Fibroblast of skin of abdomen (primary cell): ENCODE measurements at regions not wholly inside any gene's neighbourhood (a gene's known extent, or its start where the extent isn't known, plus 50 kb on each side); places are given as distances from the start of the nearest gene placed in this dataset.

Source experiments
- DNase-seq: peaks from one replicate; pipeline ENCODE4 v3.0.0-alpha.2; 2013

DNA sequence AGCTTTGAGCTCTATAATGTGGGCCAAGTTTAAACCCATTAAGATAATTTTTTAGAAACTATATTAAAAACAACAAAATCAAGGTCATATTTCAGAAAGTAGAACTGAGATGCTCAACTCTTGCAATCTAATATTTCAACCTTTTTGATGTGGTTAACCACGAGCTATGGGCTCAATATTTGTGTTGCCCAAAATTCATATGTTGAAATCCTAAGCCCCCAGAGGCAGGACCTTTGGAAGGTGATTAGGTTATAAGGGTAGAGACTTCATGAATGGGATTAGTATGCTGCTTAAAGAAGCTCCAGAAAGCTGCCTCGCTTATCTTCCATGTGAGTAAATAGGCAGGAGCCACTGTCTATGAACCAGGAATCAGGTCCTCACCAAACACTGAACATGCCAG is 284.4 kb downstream of the CRPPA start:
- no peak for DNase-seq

GRCh38 chr7:16135658-16136057 is 285.7 kb downstream of the CRPPA start:
- DNase-seq = peak; percentile 76

DNA sequence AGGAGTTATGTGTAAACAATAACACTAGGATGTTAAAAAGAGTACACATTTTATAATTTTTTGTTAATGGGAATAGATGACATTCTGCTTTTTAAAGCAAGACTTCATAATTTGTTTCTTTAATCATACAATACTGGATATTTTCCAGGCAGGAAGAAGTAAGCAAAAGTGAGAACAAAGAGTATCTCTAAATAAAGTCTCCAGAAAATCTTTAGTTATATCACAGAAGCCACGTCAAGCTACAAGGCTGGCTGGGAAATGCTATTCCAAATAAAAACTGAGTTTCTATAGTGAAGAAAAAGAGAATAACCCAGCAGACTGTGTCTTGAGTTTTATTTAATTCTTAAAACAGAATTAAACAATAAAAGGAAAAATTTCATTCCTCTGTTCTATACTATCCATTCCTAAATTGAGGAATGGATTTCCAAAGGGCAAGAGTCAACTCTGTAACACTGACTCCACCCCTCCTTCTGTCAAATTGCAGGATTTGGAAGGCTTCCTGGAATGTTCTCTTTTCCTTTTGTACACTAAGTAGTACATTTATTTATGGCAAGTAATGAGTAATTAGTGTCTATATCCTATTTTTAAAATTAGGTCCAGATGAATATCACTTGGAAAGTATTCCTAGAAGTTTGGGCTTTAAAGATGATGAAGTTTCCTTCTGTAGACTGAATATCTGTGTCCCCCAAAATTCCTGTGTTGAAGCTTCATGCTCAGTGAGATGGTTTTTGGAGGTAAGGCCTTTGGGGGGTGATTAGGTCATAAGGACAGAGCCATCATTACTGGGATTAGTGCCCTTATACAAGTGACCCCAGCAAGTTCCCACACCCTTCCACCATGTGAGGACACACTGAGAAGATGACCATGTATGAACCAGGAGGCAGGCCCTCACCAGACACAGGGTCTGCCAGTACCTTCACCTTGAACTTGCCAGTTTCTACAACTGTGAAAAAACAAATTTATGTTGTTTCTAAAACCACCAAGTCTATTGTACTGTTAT is 290.9 kb downstream of the CRPPA start:
- DNase-seq = peak; percentile 86

DNA sequence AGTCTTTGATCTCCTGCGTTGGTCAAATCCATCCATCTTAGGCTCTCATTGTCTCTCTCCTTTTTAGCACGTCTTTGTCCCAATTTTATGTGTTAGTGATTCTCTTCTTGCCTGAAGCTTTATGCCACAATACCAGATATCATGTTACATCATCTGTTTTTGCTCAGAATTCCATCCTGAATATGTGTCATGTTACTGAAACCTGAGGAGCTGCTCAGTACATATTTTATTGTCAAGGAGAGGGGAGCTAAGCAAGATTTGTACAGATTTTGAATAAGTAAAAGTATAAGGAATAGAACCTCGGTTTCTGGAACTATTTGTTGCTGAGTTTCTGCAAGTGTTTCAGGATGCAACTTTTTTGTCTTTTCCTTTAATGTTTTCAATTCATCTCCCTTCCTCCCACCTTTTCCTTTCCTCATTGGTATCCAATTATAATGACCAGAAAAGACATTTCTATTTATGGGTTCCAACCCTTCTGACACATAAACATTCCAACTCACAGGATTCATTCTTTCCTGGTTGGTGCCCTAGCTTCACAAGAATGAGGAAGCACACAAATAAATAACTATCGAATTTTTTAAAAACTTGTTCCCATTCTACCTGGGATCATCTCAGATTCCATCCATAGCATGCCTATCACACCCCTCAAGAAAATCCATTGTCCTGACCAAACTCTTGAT is 291.8 kb downstream of the CRPPA start:
- DNase-seq = peak; percentile 90

DNA sequence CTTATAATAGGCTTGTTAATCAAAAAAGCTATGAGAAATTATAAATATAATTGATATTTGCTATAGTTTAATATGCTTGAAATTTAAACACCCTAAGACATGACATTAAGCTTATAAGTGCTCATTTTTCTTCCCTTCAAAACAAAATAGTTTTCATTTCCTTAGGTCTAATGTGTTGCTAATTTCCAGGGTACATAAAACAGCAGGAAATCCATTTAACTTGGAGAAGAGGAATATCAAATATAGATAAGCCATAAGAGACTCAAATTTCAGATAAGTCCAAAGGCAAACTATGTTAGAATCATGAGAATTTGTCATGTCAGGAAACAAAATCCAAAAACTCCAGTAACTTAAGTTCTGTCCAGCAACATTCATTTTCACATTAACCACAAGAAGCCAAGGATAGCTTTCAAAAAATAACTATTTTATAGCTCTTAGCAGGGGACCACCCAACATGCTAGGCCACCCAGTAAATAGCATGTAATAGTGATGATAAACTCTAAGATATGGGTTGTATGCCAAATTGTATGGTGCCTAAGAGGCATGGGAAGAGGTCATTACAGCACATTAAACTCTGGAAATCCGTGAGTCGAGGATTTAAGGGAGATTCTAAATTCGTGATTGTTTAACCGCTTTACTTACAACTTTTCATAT is 298.1 kb downstream of the CRPPA start:
- DNase-seq = no peak

- DNase-seq = no peak
These were observed 299.4 kb downstream of the CRPPA start for GRCh38 chr7:16121876-16122390.

- DNase-seq = no peak
These were observed 306.0 kb downstream of the CRPPA start for GRCh38 chr7:16115374-16115773.

DNA sequence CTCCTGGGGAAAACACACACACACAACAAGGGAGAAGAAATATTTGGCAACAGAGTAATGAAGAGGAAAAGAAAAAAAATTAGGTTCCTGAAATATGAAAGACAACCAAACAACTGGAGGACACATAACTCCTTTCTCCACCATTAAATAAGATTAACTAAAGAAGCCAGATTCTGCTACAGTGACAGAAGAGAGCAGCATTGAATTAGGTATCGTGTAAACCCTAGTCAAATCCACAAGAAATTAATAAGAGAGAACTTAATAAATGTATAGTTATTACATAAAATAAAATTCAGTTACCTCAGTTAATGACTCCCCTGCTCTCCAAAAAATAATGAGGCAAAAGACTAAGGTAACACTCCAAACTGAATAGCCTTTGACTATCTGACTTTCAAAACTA is 306.7 kb downstream of the CRPPA start:
- peak; percentile 37 for DNase-seq

DNA sequence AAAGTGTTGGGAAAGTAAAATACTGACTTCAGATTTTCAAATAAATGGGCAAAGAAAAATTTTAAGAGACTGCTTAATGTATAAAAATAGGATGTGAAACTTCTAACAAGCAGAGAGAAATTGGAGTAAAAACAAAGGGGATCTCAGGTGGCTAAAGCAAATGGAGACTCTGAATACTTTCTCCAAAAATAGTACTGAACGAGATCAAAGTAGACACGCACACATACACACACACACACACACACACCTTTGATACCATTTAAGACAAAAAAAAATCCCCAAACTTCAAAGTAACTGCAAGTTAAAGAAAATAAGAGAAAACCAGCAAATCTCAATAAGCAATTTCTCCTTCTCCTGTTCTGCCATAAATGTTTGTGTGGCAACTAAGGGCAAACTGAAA is 307.3 kb downstream of the CRPPA start:
- no peak for DNase-seq

DNA sequence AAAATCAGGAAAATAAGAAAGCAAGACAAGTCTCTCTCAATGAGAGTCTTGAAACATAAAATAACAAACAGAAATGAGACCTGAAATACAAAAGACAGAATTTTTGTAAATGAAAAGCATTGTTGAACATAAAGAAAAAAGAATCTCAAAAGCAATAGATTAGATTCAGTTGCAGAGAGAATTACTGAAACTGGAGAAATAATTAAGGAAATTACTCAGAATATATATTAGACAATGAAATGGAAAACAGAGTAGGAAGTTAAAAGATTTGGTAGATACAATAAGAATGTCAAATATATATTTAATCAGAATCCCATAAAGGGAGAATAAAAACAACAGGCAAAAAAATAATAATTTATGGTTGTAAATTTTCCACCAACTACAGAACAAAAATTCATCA is 308.3 kb downstream of the CRPPA start:
- no peak for DNase-seq

GRCh38 chr7:16106869-16107268 is 314.5 kb downstream of the CRPPA start:
- no peak for DNase-seq

DNA sequence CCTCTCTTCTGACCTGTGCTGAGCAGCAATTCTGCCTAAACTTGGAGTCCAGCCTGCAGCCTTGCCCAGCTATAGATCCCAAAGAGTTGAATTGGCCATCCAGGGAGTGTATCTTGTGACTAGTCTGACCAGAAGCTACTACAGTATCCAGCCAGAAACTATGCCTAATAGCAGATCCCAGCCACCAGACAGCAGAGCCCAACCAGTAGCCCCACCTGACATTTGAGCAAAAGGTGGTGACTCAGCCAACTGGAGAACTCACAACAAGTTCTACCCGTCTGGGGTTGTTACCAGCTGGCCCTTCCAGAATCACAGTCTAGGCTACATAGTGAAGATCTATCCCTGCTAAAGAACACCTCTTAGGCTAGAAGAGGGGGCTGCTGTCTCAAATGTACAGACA is 315.0 kb downstream of the CRPPA start:
- no peak for DNase-seq

- DNase-seq = no peak
These were observed 322.0 kb downstream of the CRPPA start for GRCh38 chr7:16099302-16099849.

GRCh38 chr7:16098585-16099179 is 322.7 kb downstream of the CRPPA start:
- DNase-seq = no peak

GRCh38 chr7:16098058-16098457 is 323.3 kb downstream of the CRPPA start:
- DNase-seq = no peak

- no peak for DNase-seq
These were observed 326.0 kb downstream of the CRPPA start for GRCh38 chr7:16095171-16095950.

DNA sequence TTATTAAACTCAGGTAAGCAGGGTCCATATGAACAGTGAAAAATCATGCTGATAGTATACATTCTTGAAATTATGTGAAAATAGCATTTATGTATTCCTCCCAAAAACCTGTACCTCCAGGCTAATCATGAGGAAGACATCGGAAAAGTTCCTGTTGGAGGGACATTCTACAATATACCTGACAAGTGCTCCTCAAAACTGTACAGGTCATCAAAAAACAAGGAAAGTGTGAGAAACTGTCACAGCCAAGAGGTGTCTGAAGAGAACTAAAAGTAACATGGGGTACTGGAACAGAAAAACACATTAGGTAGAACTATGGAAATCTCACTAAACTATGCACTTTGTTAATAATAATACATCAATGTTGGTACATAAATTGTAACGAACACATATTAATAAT is 326.7 kb downstream of the CRPPA start:
- no peak for DNase-seq

DNA sequence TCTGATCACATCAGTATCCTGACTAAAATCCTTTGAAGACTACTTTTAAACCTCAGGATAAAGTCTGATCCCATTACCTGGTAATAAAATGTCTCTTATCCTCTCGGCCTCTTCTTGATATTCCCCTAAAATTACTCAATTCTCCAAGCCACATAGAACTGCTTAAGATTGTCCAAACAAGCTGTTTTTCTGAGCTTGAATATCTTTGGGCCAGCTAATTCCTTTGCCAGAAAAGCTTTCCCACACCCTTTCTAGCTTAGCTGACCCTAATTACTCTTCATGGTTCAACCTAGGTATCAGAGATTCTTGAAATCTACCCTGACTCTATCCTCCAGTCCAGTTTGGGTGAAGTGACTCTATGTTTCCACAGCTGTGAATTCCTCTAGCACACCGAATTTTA is 328.6 kb downstream of the CRPPA start:
- no peak for DNase-seq

GRCh38 chr7:16091701-16092310 is 329.5 kb downstream of the CRPPA start:
- DNase-seq = no peak

DNA sequence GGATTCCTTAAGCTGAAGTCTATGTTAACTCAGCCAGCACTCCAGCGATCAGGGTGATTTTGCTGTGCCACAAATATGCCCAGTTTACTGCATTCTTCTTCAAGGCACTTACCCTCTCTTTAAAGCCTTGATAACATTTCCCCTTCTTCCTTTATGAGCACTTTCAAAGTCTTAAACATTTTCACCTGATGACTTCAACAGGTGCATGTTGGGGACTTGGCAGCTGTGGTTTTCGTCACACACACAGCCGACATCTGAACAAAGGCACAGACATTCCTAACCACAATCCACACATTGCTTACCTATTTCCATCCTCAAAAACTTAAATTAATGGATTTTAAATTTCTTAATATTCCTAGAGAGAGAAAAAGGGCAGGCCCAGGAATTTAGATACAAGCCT is 331.5 kb downstream of the CRPPA start:
- no peak for DNase-seq

GRCh38 chr7:16089191-16089590 is 332.1 kb downstream of the CRPPA start:
- no peak for DNase-seq
